ENCODE measurements at regions not wholly inside any gene's neighbourhood (a gene's known extent, or its start where the extent isn't known, plus 50 kb on each side); places are given as distances from the start of the nearest gene placed in this dataset.
A peak's percentile ranks its signal among the peaks of the same experiment; 100 is the strongest.
"Not testable (repeated sequence)": the region's sequence is repeated elsewhere in the genome, so short reads cannot be mapped to it uniquely, and the experiment has no call there.

DNA sequence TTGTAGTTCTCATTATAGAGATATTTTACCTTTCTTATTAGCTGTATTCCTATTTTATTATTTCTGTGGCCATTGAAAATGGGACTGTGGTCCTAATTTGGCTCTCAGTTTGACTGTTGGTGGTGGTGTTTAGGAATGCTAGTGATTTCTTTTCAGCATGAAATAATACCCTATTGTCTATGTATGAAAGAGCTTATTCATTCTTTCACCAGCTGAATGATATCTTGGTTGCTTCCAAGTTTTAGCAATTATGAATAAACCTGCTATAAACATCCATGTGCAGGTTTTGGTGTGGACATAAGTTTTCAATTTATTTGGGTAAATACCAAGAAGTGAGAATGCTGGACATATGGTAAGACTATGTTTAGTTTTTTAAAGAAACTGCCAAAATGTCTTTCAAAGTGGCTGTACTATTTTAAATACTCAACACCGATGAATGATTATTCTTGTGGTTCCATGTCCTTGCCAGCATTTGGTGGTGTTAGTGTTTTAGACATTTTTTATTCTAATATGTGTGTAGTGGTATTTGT, 501.6 kb upstream of the GYPC start:
- TF ChIP-seq, protein P1, sequence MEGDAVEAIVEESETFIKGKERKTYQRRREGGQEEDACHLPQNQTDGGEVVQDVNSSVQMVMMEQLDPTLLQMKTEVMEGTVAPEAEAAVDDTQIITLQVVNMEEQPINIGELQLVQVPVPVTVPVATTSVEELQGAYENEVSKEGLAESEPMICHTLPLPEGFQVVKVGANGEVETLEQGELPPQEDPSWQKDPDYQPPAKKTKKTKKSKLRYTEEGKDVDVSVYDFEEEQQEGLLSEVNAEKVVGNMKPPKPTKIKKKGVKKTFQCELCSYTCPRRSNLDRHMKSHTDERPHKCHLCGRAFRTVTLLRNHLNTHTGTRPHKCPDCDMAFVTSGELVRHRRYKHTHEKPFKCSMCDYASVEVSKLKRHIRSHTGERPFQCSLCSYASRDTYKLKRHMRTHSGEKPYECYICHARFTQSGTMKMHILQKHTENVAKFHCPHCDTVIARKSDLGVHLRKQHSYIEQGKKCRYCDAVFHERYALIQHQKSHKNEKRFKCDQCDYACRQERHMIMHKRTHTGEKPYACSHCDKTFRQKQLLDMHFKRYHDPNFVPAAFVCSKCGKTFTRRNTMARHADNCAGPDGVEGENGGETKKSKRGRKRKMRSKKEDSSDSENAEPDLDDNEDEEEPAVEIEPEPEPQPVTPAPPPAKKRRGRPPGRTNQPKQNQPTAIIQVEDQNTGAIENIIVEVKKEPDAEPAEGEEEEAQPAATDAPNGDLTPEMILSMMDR (IDR thresholded peaks at IDR 0.05; ENCODE audit: low read depth, low read length), result no peak
- no peak for DNase-seq (ENCODE audit: low read depth in 2 of 2)
- H3K4me3 ChIP-seq (replicated peaks in 1 of 2; ENCODE audit: low read depth in 2 of 2, low read length in 2 of 2), result no peak overlapping the region

DNA sequence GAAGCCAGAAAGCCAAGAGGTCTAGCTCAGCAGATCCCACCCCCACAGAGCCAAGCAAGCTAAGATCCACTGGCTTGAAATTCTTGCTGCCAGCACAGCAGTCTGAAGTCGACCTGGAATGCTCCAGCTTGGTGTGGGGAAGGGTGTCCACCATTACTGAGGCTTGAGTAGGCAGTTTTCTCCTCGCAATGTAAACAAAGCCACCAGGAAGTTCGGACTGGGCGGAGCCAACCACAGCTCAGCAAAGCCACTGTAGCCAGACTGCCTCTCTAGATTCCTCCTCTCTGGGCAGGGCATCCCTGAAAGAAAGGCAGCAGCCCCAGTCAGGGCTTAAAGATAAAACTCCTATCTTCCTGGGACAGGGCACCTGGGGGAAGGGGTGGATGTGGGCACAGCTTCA, 495.0 kb upstream of the GYPC start:
- H3K4me3 ChIP-seq (replicated peaks in 1 of 2; ENCODE audit: low read depth in 2 of 2, low read length in 2 of 2); DNase-seq (ENCODE audit: low read depth in 2 of 2): not testable (repeated sequence)

DNA sequence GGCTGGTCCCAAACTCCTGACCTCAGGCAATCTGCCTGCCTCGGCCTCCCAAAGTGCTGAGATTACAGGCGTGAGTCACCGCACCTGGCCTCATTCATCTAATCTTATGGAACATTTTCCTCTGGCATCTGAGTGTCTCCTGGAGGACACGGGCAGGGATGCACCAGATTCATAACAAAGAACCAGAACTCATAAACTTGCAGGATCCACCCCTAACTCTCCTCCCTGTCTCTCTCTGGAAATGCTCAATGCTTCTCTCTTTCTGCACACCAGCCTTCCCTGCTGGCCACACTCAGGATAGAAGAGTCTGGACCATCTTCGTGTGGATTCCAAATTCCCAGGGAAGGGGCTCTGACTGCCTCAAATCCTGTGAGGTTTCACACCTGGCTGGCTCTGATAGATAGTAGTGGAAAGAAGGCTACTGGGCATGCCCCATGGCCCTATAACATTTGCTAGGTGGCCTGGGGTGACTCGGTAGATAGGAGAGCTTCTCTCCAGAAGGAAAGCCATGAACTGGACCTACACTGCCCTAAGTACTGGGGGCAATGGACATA, 483.2 kb upstream of the GYPC start:
- DNase-seq (ENCODE audit: low read depth in 2 of 2), result no peak
- no peak overlapping the region for H3K4me3 ChIP-seq (replicated peaks in 1 of 2; ENCODE audit: low read depth in 2 of 2, low read length in 2 of 2)
- TF ChIP-seq, protein P1 (IDR thresholded peaks at IDR 0.05; ENCODE audit: low read depth, low read length), result no peak

DNA sequence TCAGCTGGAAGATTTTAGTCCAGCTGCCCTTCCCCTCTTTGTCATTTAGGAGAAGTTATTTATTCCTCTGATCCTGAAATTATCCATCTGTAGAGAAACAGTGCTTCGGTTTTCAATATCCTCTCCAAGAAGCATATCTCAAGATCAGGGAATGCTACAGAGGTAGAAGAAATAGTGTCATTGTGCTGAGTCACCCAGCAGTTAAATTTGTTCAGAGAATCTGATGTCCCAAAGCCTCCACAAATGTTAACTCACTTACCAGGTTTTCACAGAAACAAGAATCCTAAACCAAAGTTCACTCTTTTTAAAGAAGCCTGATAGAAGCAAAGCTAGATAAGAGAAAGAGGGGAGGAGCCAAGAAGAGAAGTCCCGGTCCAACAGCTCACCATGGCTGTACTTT, 480.7 kb upstream of the GYPC start:
- no peak overlapping the region for H3K4me3 ChIP-seq (replicated peaks in 1 of 2; ENCODE audit: low read depth in 2 of 2, low read length in 2 of 2)
- TF ChIP-seq, protein P1 (IDR thresholded peaks at IDR 0.05; ENCODE audit: low read depth, low read length), result no peak
- no peak for DNase-seq (ENCODE audit: low read depth in 2 of 2)

DNA sequence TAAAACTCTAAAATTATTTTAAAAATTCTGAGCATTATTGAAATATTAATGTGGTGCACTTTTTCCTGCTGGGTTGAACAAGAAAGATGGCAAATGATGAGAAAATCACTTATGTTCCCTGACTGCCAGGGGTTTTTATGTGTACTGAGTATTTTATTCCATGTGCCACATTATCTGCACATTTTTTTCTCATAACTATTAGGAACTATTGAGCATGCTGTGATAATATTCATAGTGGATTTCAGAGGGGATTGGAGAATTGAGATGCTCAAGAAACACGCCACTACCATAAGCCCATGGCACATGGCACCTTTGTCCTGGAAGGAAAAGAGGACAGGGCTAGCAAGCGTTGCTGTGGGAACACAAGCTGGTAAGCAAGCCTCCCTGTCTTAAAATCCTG, 478.5 kb upstream of the GYPC start:
- TF ChIP-seq, protein P1 (IDR thresholded peaks at IDR 0.05; ENCODE audit: low read depth, low read length), result no peak
- DNase-seq (ENCODE audit: low read depth in 2 of 2), result no peak
- H3K4me3 ChIP-seq (replicated peaks in 1 of 2; ENCODE audit: low read depth in 2 of 2, low read length in 2 of 2), result no peak overlapping the region

DNA sequence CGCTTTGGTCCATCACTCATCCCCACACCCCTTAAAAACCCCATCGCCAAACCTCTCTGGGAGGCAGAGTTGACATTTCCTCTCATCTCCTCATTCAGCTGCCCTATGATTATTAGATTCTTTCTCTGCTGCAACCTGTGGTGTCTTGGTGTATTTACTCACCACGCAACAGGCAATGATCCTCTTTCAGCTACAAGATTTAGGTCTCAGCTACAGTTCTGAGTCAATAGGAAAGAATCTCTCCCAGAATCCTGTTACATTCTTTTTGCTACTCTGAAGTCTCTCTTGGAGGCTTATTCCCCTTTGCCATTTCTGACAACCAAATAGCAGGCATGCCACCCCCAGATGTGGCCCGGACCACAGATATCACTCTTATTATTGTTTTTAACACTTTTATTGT, 468.3 kb upstream of the GYPC start:
- TF ChIP-seq, protein P1 (IDR thresholded peaks at IDR 0.05; ENCODE audit: low read depth, low read length), result no peak
- DNase-seq (ENCODE audit: low read depth in 2 of 2), result peak in 1 of 2 donors; percentile 15

DNA sequence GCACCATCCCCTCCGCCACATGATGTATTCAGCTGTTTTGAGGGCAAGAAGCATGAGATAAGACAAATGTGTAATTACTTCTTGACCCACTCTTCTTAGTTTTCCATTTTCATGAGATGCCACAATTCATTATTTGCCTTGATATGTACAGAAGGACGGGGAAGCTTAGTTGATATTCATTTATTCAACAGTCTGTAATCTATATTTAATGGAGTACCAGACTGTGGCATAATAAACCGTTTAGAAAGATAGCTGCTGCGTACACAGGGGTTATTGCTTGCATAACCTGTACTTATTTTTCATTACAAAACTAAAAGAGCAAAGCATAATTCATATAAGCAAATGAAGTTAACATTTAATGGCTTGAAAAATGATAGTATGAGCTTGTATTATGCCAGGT, 466.4 kb upstream of the GYPC start:
- no peak for DNase-seq (ENCODE audit: low read depth in 2 of 2)
- TF ChIP-seq, protein P1 (IDR thresholded peaks at IDR 0.05; ENCODE audit: low read depth, low read length), result no peak
- no peak overlapping the region for H3K4me3 ChIP-seq (replicated peaks in 1 of 2; ENCODE audit: low read depth in 2 of 2, low read length in 2 of 2)

More for the DNA sequence above, 468.3 kb upstream of the GYPC start:
- no peak overlapping the region for H3K4me3 ChIP-seq (replicated peaks in 1 of 2; ENCODE audit: low read depth in 2 of 2, low read length in 2 of 2)
